SU-DHL-6 (cell line): ENCODE measurements at regions not wholly inside any gene's neighbourhood (a gene's known extent, or its start where the extent isn't known, plus 50 kb on each side); places are given as distances from the start of the nearest gene placed in this dataset.

Experiments used
- H2AFZ ChIP-seq: fragments of 200-600 bp; sonication (generic); 2 replicates; pipeline ENCODE4 v1.6.1; 2014; ENCODE audit warnings: low read depth, mild to moderate bottlenecking, moderate library complexity, mixed read lengths, antibody characterized with exemption, low read length; ENCODE audit not compliant: severe bottlenecking
- H3F3A ChIP-seq: fragments of 200-600 bp; shearing (Covaris generic); 2 replicates; pipeline ENCODE4 v1.6.0; 2016; ENCODE audit warnings: antibody characterized with exemption, mild to moderate bottlenecking; ENCODE audit not compliant: insufficient read depth
- H3K27ac ChIP-seq: fragments of 200-600 bp; sonication (generic); 2 replicates; pipeline ENCODE4 v1.5.1; 2016; ENCODE audit warnings: low read depth, mild to moderate bottlenecking, low read length, moderate library complexity, mixed read lengths
- H3K27me3 ChIP-seq: fragments of 200-600 bp; sonication (generic), shearing (Covaris generic); 2 replicates; pipeline ENCODE4 v1.6.0; 2014; ENCODE audit warnings: mild to moderate bottlenecking, low read length
- H3K36me3 ChIP-seq: fragments of 200-600 bp; sonication (generic); 2 replicates; pipeline ENCODE4 v1.6.1; 2014; ENCODE audit warnings: mild to moderate bottlenecking, low read length, mixed read lengths
- H3K4me2 ChIP-seq: fragments of 300-600, 200-600 bp; shearing (Covaris generic), sonication (generic); 2 replicates; pipeline ENCODE4 v1.6.0; 2014; ENCODE audit warnings: low read length, low read depth, mild to moderate bottlenecking; ENCODE audit not compliant: poor library complexity, severe bottlenecking
- H3K4me3 ChIP-seq: fragments of 200-600 bp; sonication (generic); 2 replicates; pipeline ENCODE4 v1.5.1; 2014; ENCODE audit warnings: antibody characterized with exemption, low read length, mild to moderate bottlenecking, mixed read lengths; ENCODE audit not compliant: insufficient read depth, poor library complexity, severe bottlenecking
- H3K79me2 ChIP-seq: fragments of 200-600 bp; sonication (generic); 2 replicates; pipeline ENCODE4 v1.6.1; 2014; ENCODE audit warnings: mild to moderate bottlenecking, low read length, moderate library complexity; ENCODE audit not compliant: insufficient read depth
- H3K9ac ChIP-seq: fragments of 200-600 bp; sonication (generic); 2 replicates; pipeline ENCODE4 v1.7.0; 2014; ENCODE audit warnings: mild to moderate bottlenecking, low read length
- H3K9me2 ChIP-seq: fragments of 200-600 bp; sonication (generic); replicated peaks from 2 replicates; pipeline ENCODE4 v1.6.1; 2014; ENCODE audit warnings: low read length; ENCODE audit not compliant: insufficient read depth
- H3K9me3 ChIP-seq: fragments of 200-600 bp; sonication (generic); 2 replicates; pipeline ENCODE4 v1.6.1; 2014; ENCODE audit warnings: low read length, mixed read lengths; ENCODE audit not compliant: insufficient read depth
- H4K20me1 ChIP-seq: fragments of 200-600 bp; sonication (generic); 2 replicates; pipeline ENCODE4 v1.6.1; 2014; ENCODE audit warnings: low read depth, mild to moderate bottlenecking, antibody characterized with exemption, low read length, moderate library complexity, mixed read lengths
- CTCF ChIP-seq: fragments of 200-600 bp; sonication (generic); IDR thresholded peaks from one replicate; pipeline ENCODE4 v1.5.1; 2017; ENCODE audit warnings: antibody characterized with exemption, mild to moderate bottlenecking, low read length, moderate library complexity; ENCODE audit not compliant: insufficient read depth, poor library complexity, severe bottlenecking
- EZH2phosphoT487 ChIP-seq: fragments of 200-600 bp; sonication (generic), shearing (Covaris generic); conservative IDR thresholded peaks from 2 replicates; pipeline ENCODE4 v1.6.1; 2018; ENCODE audit warnings: mild to moderate bottlenecking, antibody characterized with exemption, low read length, moderate library complexity, mixed read lengths

- no peaks in the 10 kb centered on the region for H3K9me3 ChIP-seq
- H3K9ac ChIP-seq = no peak overlapping the region
- H2AFZ ChIP-seq = no peak overlapping the region
- no peak overlapping the region for H3K4me3 ChIP-seq
- H3K27me3 ChIP-seq = no peaks in the 10 kb centered on the region
- no peaks in the 10 kb centered on the region for H4K20me1 ChIP-seq
- no peaks in the 10 kb centered on the region for H3F3A ChIP-seq
- H3K4me2 ChIP-seq = no peak overlapping the region
- no peaks in the 10 kb centered on the region for H3K9me2 ChIP-seq
- no peaks in the 10 kb centered on the region for H3K36me3 ChIP-seq
- H3K79me2 ChIP-seq = no peaks in the 10 kb centered on the region
- no peak for TF ChIP-seq EZH2phosphoT487
- H3K27ac ChIP-seq = no peak overlapping the region
Measured at GRCh38 chr15:81572190-81572589, 198.2 kb upstream of the TMC3 start.

GRCh38 chr15:81569286-81570080 is 195.5 kb upstream of the TMC3 start:
- Histone ChIP-seq H4K20me1 (no peaks in the 10 kb centered on the region), H3K9ac (no peak overlapping the region), H3K27me3 (no peaks in the 10 kb centered on the region), H3K36me3 (no peaks in the 10 kb centered on the region), H2AFZ (no peak overlapping the region), H3K4me2 (no peak overlapping the region), H3K27ac (no peak overlapping the region), H3K79me2 (no peaks in the 10 kb centered on the region), H3K4me3 (no peak overlapping the region), H3K9me2 (no peaks in the 10 kb centered on the region), H3K9me3 (no peaks in the 10 kb centered on the region), H3F3A (no peaks in the 10 kb centered on the region)
- no peak for TF ChIP-seq CTCF
- TF ChIP-seq EZH2phosphoT487 = no peak

GRCh38 chr15:81567924-81568323 is 193.9 kb upstream of the TMC3 start:
- no peaks in the 10 kb centered on the region for H3K9me3 ChIP-seq
- H3K4me3 ChIP-seq = no peak overlapping the region
- no peaks in the 10 kb centered on the region for H4K20me1 ChIP-seq
- H3K27me3 ChIP-seq = no peaks in the 10 kb centered on the region
- H3K9ac ChIP-seq = no peak overlapping the region
- H3K79me2 ChIP-seq = no peaks in the 10 kb centered on the region
- H2AFZ ChIP-seq = no peak overlapping the region
- no peaks in the 10 kb centered on the region for H3K36me3 ChIP-seq
- no peaks in the 10 kb centered on the region for H3F3A ChIP-seq
- H3K4me2 ChIP-seq = no peak overlapping the region
- H3K9me2 ChIP-seq = no peaks in the 10 kb centered on the region
- no peak for TF ChIP-seq CTCF
- no peak for TF ChIP-seq EZH2phosphoT487
- H3K27ac ChIP-seq = no peak overlapping the region

- no peak overlapping the region for H3K9ac ChIP-seq
- no peaks in the 10 kb centered on the region for H3K79me2 ChIP-seq
- no peak overlapping the region for H3K27ac ChIP-seq
- 0 out of 2 replicates have a peak, but pooled peaks cover 4% of the 10 kb centered on the region for H3K27me3 ChIP-seq
- H3K9me3 ChIP-seq = no peaks in the 10 kb centered on the region
- H3K4me3 ChIP-seq = no peak overlapping the region
- no peaks in the 10 kb centered on the region for H3K9me2 ChIP-seq
- no peaks in the 10 kb centered on the region for H3K36me3 ChIP-seq
- no peaks in the 10 kb centered on the region for H4K20me1 ChIP-seq
- no peak for TF ChIP-seq CTCF
- TF ChIP-seq EZH2phosphoT487 = no peak
- no peaks in the 10 kb centered on the region for H3F3A ChIP-seq
- no peak overlapping the region for H3K4me2 ChIP-seq
- H2AFZ ChIP-seq = no peak overlapping the region
Measured at GRCh38 chr15:81562986-81563385, 189.0 kb upstream of the TMC3 start.
